Parathyroid adenoma (tissue), 2 donors: ENCODE measurements at regions not wholly inside any gene's neighbourhood (a gene's known extent, or its start where the extent isn't known, plus 50 kb on each side); places are given as distances from the start of the nearest gene placed in this dataset.

Experiments used
- H2AFZ ChIP-seq: fragments of 300-600 bp; sonication (generic); one replicate; pipeline ENCODE4 v1.7.0; 2017; ENCODE audit warnings: antibody characterized with exemption, mild to moderate bottlenecking
- H3K27ac ChIP-seq: fragments of 300-600 bp; sonication (generic); one replicate; pipeline ENCODE4 v1.7.0; 2017
- H3K27me3 ChIP-seq: fragments of 300-600 bp; sonication (generic); one replicate; pipeline ENCODE4 v1.7.0; 2017; ENCODE audit warnings: low read length; ENCODE audit not compliant: control insufficient read depth, insufficient read depth
- H3K36me3 ChIP-seq: fragments of 300-600 bp; sonication (generic); one replicate; pipeline ENCODE4 v1.7.0; 2017; ENCODE audit warnings: low read length; ENCODE audit not compliant: control insufficient read depth, insufficient read depth
- H3K4me1 ChIP-seq: fragments of 300-600 bp; sonication (generic); one replicate; pipeline ENCODE4 v1.7.0; 2017; ENCODE audit warnings: control low read depth
- H3K4me2 ChIP-seq: fragments of 300-600 bp; sonication (generic); one replicate; pipeline ENCODE4 v1.7.0; 2017; ENCODE audit warnings: low read length
- H3K4me3 ChIP-seq: fragments of 300-600 bp; sonication (generic); one replicate; pipeline ENCODE4 v1.7.0; 2017; ENCODE audit warnings: low read depth, low read length
- H3K79me2 ChIP-seq: fragments of 300-600 bp; sonication (generic); one replicate; pipeline ENCODE4 v1.7.0; 2017; ENCODE audit warnings: control low read depth
- H3K9ac ChIP-seq: fragments of 300-600 bp; sonication (generic); one replicate; pipeline ENCODE4 v1.7.0; 2017; ENCODE audit warnings: mild to moderate bottlenecking
- H3K9me3 ChIP-seq: fragments of 300-600 bp; sonication (generic); one replicate; pipeline ENCODE4 v1.7.0; 2017; ENCODE audit warnings: low read length; ENCODE audit not compliant: control insufficient read depth
- TF ChIP-seq, protein P1 (sequence below): fragments of 300-600 bp; sonication (generic); IDR thresholded peaks from one replicate; pipeline ENCODE4 v1.7.0; 2017; ENCODE audit warnings: antibody characterized with exemption, mild to moderate bottlenecking
- donor health status: primary hyperparathyroidism.

DNA sequence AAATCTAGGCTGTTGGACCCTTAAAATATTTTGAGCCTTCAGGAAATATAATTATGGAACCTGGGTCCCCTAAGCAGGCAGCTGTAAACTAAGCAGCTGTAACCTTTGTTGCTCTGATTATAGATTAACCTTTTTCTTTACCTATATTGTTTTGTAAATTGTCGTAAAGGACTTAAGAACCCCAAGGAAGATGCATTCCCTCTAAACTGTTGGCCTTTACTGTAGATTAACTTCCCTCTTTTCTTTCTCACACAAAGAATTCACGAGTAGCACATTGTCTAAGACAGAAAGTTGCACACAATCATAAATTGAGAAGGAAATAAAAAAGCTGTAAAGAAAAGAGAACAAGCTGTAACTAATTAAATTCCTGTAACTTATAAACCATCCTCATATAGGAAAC lies 877.3 kb downstream of the ROBO2 start:
- no peaks in the 10 kb centered on the region for H3K79me2 ChIP-seq
- no peaks in the 10 kb centered on the region for H3K9me3 ChIP-seq
- no peaks in the 10 kb centered on the region for H3K4me1 ChIP-seq
- TF ChIP-seq, protein P1, sequence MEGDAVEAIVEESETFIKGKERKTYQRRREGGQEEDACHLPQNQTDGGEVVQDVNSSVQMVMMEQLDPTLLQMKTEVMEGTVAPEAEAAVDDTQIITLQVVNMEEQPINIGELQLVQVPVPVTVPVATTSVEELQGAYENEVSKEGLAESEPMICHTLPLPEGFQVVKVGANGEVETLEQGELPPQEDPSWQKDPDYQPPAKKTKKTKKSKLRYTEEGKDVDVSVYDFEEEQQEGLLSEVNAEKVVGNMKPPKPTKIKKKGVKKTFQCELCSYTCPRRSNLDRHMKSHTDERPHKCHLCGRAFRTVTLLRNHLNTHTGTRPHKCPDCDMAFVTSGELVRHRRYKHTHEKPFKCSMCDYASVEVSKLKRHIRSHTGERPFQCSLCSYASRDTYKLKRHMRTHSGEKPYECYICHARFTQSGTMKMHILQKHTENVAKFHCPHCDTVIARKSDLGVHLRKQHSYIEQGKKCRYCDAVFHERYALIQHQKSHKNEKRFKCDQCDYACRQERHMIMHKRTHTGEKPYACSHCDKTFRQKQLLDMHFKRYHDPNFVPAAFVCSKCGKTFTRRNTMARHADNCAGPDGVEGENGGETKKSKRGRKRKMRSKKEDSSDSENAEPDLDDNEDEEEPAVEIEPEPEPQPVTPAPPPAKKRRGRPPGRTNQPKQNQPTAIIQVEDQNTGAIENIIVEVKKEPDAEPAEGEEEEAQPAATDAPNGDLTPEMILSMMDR, result no peak
- H3K27ac ChIP-seq, result no peak overlapping the region
- H3K4me2 ChIP-seq, result no peak overlapping the region
- H3K27me3 ChIP-seq, result no peaks in the 10 kb centered on the region
- H2AFZ ChIP-seq, result no peak overlapping the region
- no peak overlapping the region for H3K4me3 ChIP-seq
- no peaks in the 10 kb centered on the region for H3K36me3 ChIP-seq
- H3K9ac ChIP-seq, result no peak overlapping the region

DNA sequence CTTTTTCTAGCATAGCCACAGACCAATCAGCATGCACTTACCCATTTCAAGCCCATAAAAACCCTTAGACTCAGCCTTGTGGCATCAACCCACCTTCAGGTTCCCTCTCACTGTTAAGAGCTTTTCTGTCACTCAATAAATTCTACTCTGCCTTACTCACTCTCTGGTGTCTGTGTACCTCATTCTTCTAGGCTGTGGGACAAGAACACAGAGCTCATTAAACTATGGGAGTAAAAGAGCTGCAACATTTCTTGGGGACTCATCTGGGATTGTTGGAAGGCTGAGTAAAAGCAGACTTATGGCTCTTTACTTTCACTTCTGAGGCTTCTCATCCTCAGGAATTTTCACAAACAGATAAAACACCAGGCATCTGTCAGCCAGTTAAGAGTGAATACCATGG lies 879.3 kb downstream of the ROBO2 start:
- no peak overlapping the region for H3K4me2 ChIP-seq
- no peak overlapping the region for H3K4me3 ChIP-seq
- H3K79me2 ChIP-seq, result no peaks in the 10 kb centered on the region
- no peaks in the 10 kb centered on the region for H3K27me3 ChIP-seq
- H3K36me3 ChIP-seq, result no peaks in the 10 kb centered on the region
- TF ChIP-seq, protein P1, result no peak
- H3K27ac ChIP-seq, result no peak overlapping the region
- H3K4me1 ChIP-seq, result no peaks in the 10 kb centered on the region
- H3K9ac ChIP-seq, result no peak overlapping the region
- H2AFZ ChIP-seq, result no peak overlapping the region
- H3K9me3 ChIP-seq, result no peaks in the 10 kb centered on the region

- Histone ChIP-seq H3K9me3 (no peaks in the 10 kb centered on the region), H3K4me1 (no peaks in the 10 kb centered on the region), H3K4me2 (no peak overlapping the region), H2AFZ (no peak overlapping the region), H3K79me2 (no peaks in the 10 kb centered on the region), H3K27me3 (no peaks in the 10 kb centered on the region), H3K4me3 (no peak overlapping the region), H3K9ac (no peak overlapping the region), H3K27ac (no peak overlapping the region), H3K36me3 (no peaks in the 10 kb centered on the region)
- TF ChIP-seq, protein P1, result no peak
Observed at GRCh38 chr3:77931255-77932009, 891.5 kb downstream of the ROBO2 start.

- no peaks in the 10 kb centered on the region for H3K9me3 ChIP-seq
- H3K4me1 ChIP-seq, result no peaks in the 10 kb centered on the region
- H2AFZ ChIP-seq, result no peak overlapping the region
- TF ChIP-seq, protein P1, result no peak
- H3K27me3 ChIP-seq, result no peaks in the 10 kb centered on the region
- no peaks in the 10 kb centered on the region for H3K79me2 ChIP-seq
- H3K36me3 ChIP-seq, result no peaks in the 10 kb centered on the region
- H3K4me3 ChIP-seq, result no peak overlapping the region
- no peak overlapping the region for H3K4me2 ChIP-seq
- no peak overlapping the region for H3K9ac ChIP-seq
- no peak overlapping the region for H3K27ac ChIP-seq
Observed at GRCh38 chr3:77932926-77933325, 893.0 kb downstream of the ROBO2 start.

DNA sequence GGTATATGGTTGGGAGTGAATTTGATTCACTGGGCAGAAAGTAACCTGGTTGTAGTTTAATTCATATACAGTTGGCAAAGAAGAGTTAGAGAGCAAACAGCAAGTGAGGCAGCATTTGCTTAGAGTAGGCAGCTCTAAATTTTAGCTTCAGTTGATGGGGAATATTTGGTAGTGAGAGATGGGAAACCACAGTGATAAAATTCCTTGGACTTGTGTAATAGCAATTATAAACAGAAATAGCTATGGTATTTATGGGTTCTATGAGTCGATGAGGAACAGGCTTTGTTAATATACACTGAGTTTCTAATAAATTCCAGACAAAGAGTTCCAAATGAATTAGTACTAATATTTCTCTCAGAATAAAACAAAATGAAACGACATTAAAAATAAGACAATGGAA lies 894.0 kb downstream of the ROBO2 start:
- Histone ChIP-seq H3K36me3 (no peaks in the 10 kb centered on the region), H3K27ac (no peak overlapping the region), H3K4me2 (no peak overlapping the region), H2AFZ (no peak overlapping the region), H3K27me3 (no peaks in the 10 kb centered on the region), H3K4me1 (no peaks in the 10 kb centered on the region), H3K79me2 (no peaks in the 10 kb centered on the region), H3K9me3 (no peaks in the 10 kb centered on the region), H3K9ac (no peak overlapping the region), H3K4me3 (no peak overlapping the region)
- TF ChIP-seq, protein P1, result no peak
